Astrocyte (in vitro differentiated cells and primary cell): ENCODE measurements at regions not wholly inside any gene's neighbourhood (a gene's known extent, or its start where the extent isn't known, plus 50 kb on each side); places are given as distances from the start of the nearest gene placed in this dataset.

Experiments used
- DNase-seq: peaks from one replicate; pipeline ENCODE4 v3.0.0-alpha.2; 2010; ENCODE audit warnings: low read depth
- FAIRE-seq: peaks from 2 replicates; lab custom pipeline; 2011; peaks lifted over from hg19 to GRCh38; lab: Jason Lieb, UNC
- H2AFZ ChIP-seq: 2 replicates; pipeline ENCODE4 v1.6.0; 2012; ENCODE audit warnings: low read depth, low read length, inconsistent platforms
- H3K27ac ChIP-seq: 2 replicates; pipeline ENCODE4 v1.5.1; 2011; ENCODE audit warnings: low read depth, low read length, inconsistent platforms
- H3K27me3 ChIP-seq: 2 replicates; pipeline ENCODE4 v1.6.0; 2011; ENCODE audit warnings: low read length, inconsistent platforms; ENCODE audit not compliant: insufficient read depth
- H3K36me3 ChIP-seq: 2 replicates; pipeline ENCODE4 v1.5.1; 2011; ENCODE audit warnings: low read length, inconsistent platforms; ENCODE audit not compliant: insufficient read depth
- H3K4me1 ChIP-seq: 2 replicates; pipeline ENCODE4 v1.5.1; 2011; ENCODE audit warnings: low read length, inconsistent platforms; ENCODE audit not compliant: insufficient read depth
- H3K4me2 ChIP-seq: 2 replicates; pipeline ENCODE4 v1.6.0; 2012; ENCODE audit warnings: low read length, inconsistent platforms
- H3K4me3 ChIP-seq: 2 replicates; pipeline ENCODE4 v1.5.1; 2011; ENCODE audit warnings: low read depth, mild to moderate bottlenecking, low read length, inconsistent platforms; ENCODE audit not compliant: insufficient read depth
- H3K79me2 ChIP-seq: 2 replicates; pipeline ENCODE4 v1.6.0; 2012; ENCODE audit warnings: mild to moderate bottlenecking, low read length, inconsistent platforms; ENCODE audit not compliant: insufficient read depth
- H3K9ac ChIP-seq: 2 replicates; pipeline ENCODE4 v1.6.0; 2012; ENCODE audit warnings: mild to moderate bottlenecking, low read length, inconsistent platforms
- H3K9me3 ChIP-seq: 2 replicates; pipeline ENCODE4 v1.5.1; 2012; ENCODE audit warnings: low read depth, mild to moderate bottlenecking, low read length, inconsistent platforms; ENCODE audit not compliant: insufficient read depth
- H4K20me1 ChIP-seq: 2 replicates; pipeline ENCODE4 v1.6.0; 2012; ENCODE audit warnings: low read length, inconsistent platforms; ENCODE audit not compliant: insufficient read depth
- H3K27ac Mint-ChIP-seq: one replicate; pipeline ENCODE4 v1.8.0; 2021; ENCODE audit warnings: mild to moderate bottlenecking, mixed read lengths; ENCODE audit not compliant: unreplicated experiment
- H3K27me3 Mint-ChIP-seq: one replicate; pipeline ENCODE4 v1.8.0; 2021; ENCODE audit warnings: low read depth, mixed read lengths; ENCODE audit not compliant: unreplicated experiment
- H3K36me3 Mint-ChIP-seq: one replicate; pipeline ENCODE4 v1.8.0; 2021; ENCODE audit warnings: low read depth, mixed read lengths; ENCODE audit not compliant: unreplicated experiment
- H3K4me1 Mint-ChIP-seq: one replicate; pipeline ENCODE4 v1.8.0; 2021; ENCODE audit warnings: low read depth, mixed read lengths; ENCODE audit not compliant: unreplicated experiment
- H3K4me3 Mint-ChIP-seq: one replicate; pipeline ENCODE4 v1.8.0; 2021; ENCODE audit warnings: mild to moderate bottlenecking, moderate library complexity, mixed read lengths; ENCODE audit not compliant: unreplicated experiment
- H3K9me3 Mint-ChIP-seq: one replicate; pipeline ENCODE4 v1.8.0; 2021; ENCODE audit warnings: mild to moderate bottlenecking, mixed read lengths; ENCODE audit not compliant: unreplicated experiment
- EZH2 ChIP-seq: IDR thresholded peaks from 2 replicates; pipeline ENCODE4 v1.6.1; 2012; ENCODE audit warnings: mild to moderate bottlenecking, low read length, inconsistent platforms; ENCODE audit not compliant: insufficient read depth
- TF ChIP-seq, protein P1 (sequence below): IDR thresholded peaks from 2 replicates; pipeline ENCODE4 v1.5.1; 2011; ENCODE audit warnings: low read depth, mild to moderate bottlenecking, inconsistent platforms, low read length, moderate library complexity; ENCODE audit not compliant: insufficient read depth

DNA sequence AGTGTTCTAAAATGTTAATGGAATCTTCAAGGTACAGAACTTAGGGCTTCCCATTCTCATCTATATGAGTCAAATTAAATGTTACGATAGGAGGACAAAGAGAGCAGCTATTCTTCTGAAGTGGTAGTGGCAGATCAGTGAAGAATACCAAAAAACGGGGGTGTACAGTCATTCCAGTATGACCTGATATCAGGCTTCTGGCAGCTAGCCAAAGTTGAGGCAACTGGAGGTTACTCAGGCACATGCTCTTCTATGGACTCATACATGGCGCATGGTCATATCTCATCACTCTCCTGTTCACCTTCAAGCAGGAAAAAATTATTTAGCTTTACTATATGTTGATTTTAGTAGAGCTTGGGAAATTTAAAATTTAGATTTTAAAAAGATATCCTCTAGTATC is 1608.8 kb downstream of the GRIK2 start:
- FAIRE-seq: no peak
- H3K9me3 ChIP-seq: no peaks in the 10 kb centered on the region

GRCh38 chr6:103001724-103002123 is 1608.2 kb downstream of the GRIK2 start:
- DNase-seq: no peak
- TF ChIP-seq, protein P1, sequence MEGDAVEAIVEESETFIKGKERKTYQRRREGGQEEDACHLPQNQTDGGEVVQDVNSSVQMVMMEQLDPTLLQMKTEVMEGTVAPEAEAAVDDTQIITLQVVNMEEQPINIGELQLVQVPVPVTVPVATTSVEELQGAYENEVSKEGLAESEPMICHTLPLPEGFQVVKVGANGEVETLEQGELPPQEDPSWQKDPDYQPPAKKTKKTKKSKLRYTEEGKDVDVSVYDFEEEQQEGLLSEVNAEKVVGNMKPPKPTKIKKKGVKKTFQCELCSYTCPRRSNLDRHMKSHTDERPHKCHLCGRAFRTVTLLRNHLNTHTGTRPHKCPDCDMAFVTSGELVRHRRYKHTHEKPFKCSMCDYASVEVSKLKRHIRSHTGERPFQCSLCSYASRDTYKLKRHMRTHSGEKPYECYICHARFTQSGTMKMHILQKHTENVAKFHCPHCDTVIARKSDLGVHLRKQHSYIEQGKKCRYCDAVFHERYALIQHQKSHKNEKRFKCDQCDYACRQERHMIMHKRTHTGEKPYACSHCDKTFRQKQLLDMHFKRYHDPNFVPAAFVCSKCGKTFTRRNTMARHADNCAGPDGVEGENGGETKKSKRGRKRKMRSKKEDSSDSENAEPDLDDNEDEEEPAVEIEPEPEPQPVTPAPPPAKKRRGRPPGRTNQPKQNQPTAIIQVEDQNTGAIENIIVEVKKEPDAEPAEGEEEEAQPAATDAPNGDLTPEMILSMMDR: no peak
- no peak for TF ChIP-seq EZH2
- no peak overlapping the region for H2AFZ ChIP-seq
- H3K4me3 Mint-ChIP-seq: no peak overlapping the region
- H3K27ac ChIP-seq: no peak overlapping the region
- H3K9me3 ChIP-seq: no peaks in the 10 kb centered on the region
- no peaks in the 10 kb centered on the region for H3K27me3 Mint-ChIP-seq
- no peaks in the 10 kb centered on the region for H3K27me3 ChIP-seq
- no peaks in the 10 kb centered on the region for H4K20me1 ChIP-seq
- no peak overlapping the region for H3K9ac ChIP-seq
- H3K36me3 ChIP-seq: no peaks in the 10 kb centered on the region
- no peak for FAIRE-seq
- H3K4me1 Mint-ChIP-seq: peaks cover 2% of the 10 kb centered on the region
- no peak overlapping the region for H3K27ac Mint-ChIP-seq
- H3K9me3 Mint-ChIP-seq: peaks cover 2% of the 10 kb centered on the region
- no peak overlapping the region for H3K4me2 ChIP-seq
- H3K4me1 ChIP-seq: no peaks in the 10 kb centered on the region
- H3K79me2 ChIP-seq: no peaks in the 10 kb centered on the region
- H3K4me3 ChIP-seq: no peak overlapping the region
- no peaks in the 10 kb centered on the region for H3K36me3 Mint-ChIP-seq

More for the DNA sequence above, 1608.8 kb downstream of the GRIK2 start:
- no peak for DNase-seq
- Histone ChIP-seq H2AFZ (no peak overlapping the region), H3K36me3 (no peaks in the 10 kb centered on the region), H3K4me3 (no peak overlapping the region), H3K79me2 (no peaks in the 10 kb centered on the region), H4K20me1 (no peaks in the 10 kb centered on the region), H3K4me2 (no peak overlapping the region), H3K4me1 (no peaks in the 10 kb centered on the region), H3K9ac (no peak overlapping the region), H3K27ac (no peak overlapping the region), H3K27me3 (no peaks in the 10 kb centered on the region)
- Mint-ChIP-seq H3K4me1 (peaks cover 2% of the 10 kb centered on the region), H3K9me3 (peaks cover 2% of the 10 kb centered on the region), H3K4me3 (no peak overlapping the region), H3K27ac (no peak overlapping the region), H3K36me3 (no peaks in the 10 kb centered on the region), H3K27me3 (no peaks in the 10 kb centered on the region)
- TF ChIP-seq, protein P1: no peak
- no peak for TF ChIP-seq EZH2

- Histone ChIP-seq H3K9ac (no peak overlapping the region), H3K9me3 (no peaks in the 10 kb centered on the region), H3K27ac (no peak overlapping the region), H3K36me3 (no peaks in the 10 kb centered on the region), H3K4me2 (peak overlapping the region; percentile 55), H3K4me1 (no peaks in the 10 kb centered on the region), H4K20me1 (no peaks in the 10 kb centered on the region), H2AFZ (no peak overlapping the region), H3K79me2 (no peaks in the 10 kb centered on the region), H3K4me3 (no peak overlapping the region), H3K27me3 (no peaks in the 10 kb centered on the region)
- Mint-ChIP-seq H3K4me1 (peaks cover 2% of the 10 kb centered on the region), H3K27me3 (no peaks in the 10 kb centered on the region), H3K36me3 (no peaks in the 10 kb centered on the region), H3K9me3 (peaks cover 2% of the 10 kb centered on the region), H3K4me3 (no peak overlapping the region), H3K27ac (no peak overlapping the region)
- no peak for DNase-seq
- FAIRE-seq: no peak
- TF ChIP-seq, protein P1: no peak
- no peak for TF ChIP-seq EZH2
Measured at GRCh38 chr6:103000688-103001087, 1607.2 kb downstream of the GRIK2 start.
